KMS-11 (cell line): ENCODE measurements at regions not wholly inside any gene's neighbourhood (a gene's known extent, or its start where the extent isn't known, plus 50 kb on each side); places are given as distances from the start of the nearest gene placed in this dataset.

ENCODE experiments used
- H2AFZ ChIP-seq: fragments of 200-600 bp; sonication (generic); 2 replicates; pipeline ENCODE4 v1.6.1; 2016; ENCODE audit warnings: antibody characterized with exemption, mixed run types, low read depth
- H3K27ac ChIP-seq: fragments of 200-600 bp; sonication (generic); 2 replicates; pipeline ENCODE4 v1.6.1; 2016; ENCODE audit warnings: mild to moderate bottlenecking, mixed run types
- H3K27me3 ChIP-seq: fragments of 200-600 bp; sonication (generic); 2 replicates; pipeline ENCODE4 v1.6.1; 2017; ENCODE audit warnings: mild to moderate bottlenecking, low read depth, mixed run types, moderate library complexity; ENCODE audit not compliant: insufficient read depth
- H3K36me3 ChIP-seq: fragments of 200-600 bp; sonication (generic); 2 replicates; pipeline ENCODE4 v1.6.1; 2017; ENCODE audit warnings: mild to moderate bottlenecking, mixed run types; ENCODE audit not compliant: insufficient read depth
- H3K4me1 ChIP-seq: fragments of 200-600 bp; sonication (generic); 2 replicates; pipeline ENCODE4 v1.6.1; 2016; ENCODE audit warnings: mild to moderate bottlenecking, low read depth, mixed run types; ENCODE audit not compliant: poor library complexity, severe bottlenecking
- H3K4me2 ChIP-seq: fragments of 200-600 bp; sonication (generic); 2 replicates; pipeline ENCODE4 v1.7.0; 2016; ENCODE audit warnings: mild to moderate bottlenecking, mixed run types
- H3K4me3 ChIP-seq: fragments of 200-600 bp; sonication (generic); IDR thresholded peaks from 2 replicates; pipeline ENCODE4 v1.6.1; 2017; ENCODE audit warnings: low read depth, low read length, mixed read lengths; ENCODE audit not compliant: insufficient read depth
- H3K79me2 ChIP-seq: fragments of 200-600 bp; sonication (generic); 2 replicates; pipeline ENCODE4 v1.6.1; 2016; ENCODE audit warnings: low read depth, mixed run types; ENCODE audit not compliant: insufficient read depth
- H3K9ac ChIP-seq: fragments of 200-600 bp; sonication (generic); 2 replicates; pipeline ENCODE4 v1.6.1; 2016; ENCODE audit warnings: mild to moderate bottlenecking, mixed run types
- H4K20me1 ChIP-seq: fragments of 200-600 bp; sonication (generic); 2 replicates; pipeline ENCODE4 v1.6.1; 2016; ENCODE audit warnings: mild to moderate bottlenecking, mixed run types; ENCODE audit not compliant: insufficient read depth
- CTCF ChIP-seq: fragments of 200-600 bp; sonication (generic); conservative IDR thresholded peaks from 2 replicates; pipeline ENCODE4 v1.6.1; 2017; ENCODE audit warnings: low read depth, mild to moderate bottlenecking, antibody characterized with exemption, low read length, moderate library complexity, mixed read lengths

- Histone ChIP-seq H3K27me3 (no peaks in the 10 kb centered on the region), H3K36me3 (no peaks in the 10 kb centered on the region), H3K9ac (no peak overlapping the region), H3K79me2 (no peaks in the 10 kb centered on the region), H4K20me1 (no peaks in the 10 kb centered on the region), H3K27ac (no peak overlapping the region), H3K4me1 (no peaks in the 10 kb centered on the region), H2AFZ (no peak overlapping the region), H3K4me3 (no peak overlapping the region), H3K4me2 (no peak overlapping the region)
- no peak for TF ChIP-seq CTCF
Observed at GRCh38 chr13:79084802-79085424, 321.1 kb downstream of the RBM26 start.

- no peak overlapping the region for H3K27ac ChIP-seq
- H2AFZ ChIP-seq: no peak overlapping the region
- no peaks in the 10 kb centered on the region for H4K20me1 ChIP-seq
- no peak overlapping the region for H3K9ac ChIP-seq
- no peak overlapping the region for H3K4me2 ChIP-seq
- H3K27me3 ChIP-seq: no peaks in the 10 kb centered on the region
- no peak for TF ChIP-seq CTCF
- no peaks in the 10 kb centered on the region for H3K79me2 ChIP-seq
- H3K4me3 ChIP-seq: no peak overlapping the region
- no peaks in the 10 kb centered on the region for H3K36me3 ChIP-seq
- no peaks in the 10 kb centered on the region for H3K4me1 ChIP-seq
Observed at GRCh38 chr13:79081942-79082341, 324.1 kb downstream of the RBM26 start.

GRCh38 chr13:79079351-79079839 is 326.7 kb downstream of the RBM26 start:
- no peak overlapping the region for H3K9ac ChIP-seq
- H3K4me1 ChIP-seq: no peaks in the 10 kb centered on the region
- no peak overlapping the region for H2AFZ ChIP-seq
- H3K27ac ChIP-seq: no peak overlapping the region
- H4K20me1 ChIP-seq: no peaks in the 10 kb centered on the region
- no peak overlapping the region for H3K4me2 ChIP-seq
- no peaks in the 10 kb centered on the region for H3K27me3 ChIP-seq
- TF ChIP-seq CTCF: no peak
- no peaks in the 10 kb centered on the region for H3K79me2 ChIP-seq
- no peaks in the 10 kb centered on the region for H3K36me3 ChIP-seq
- H3K4me3 ChIP-seq: no peak overlapping the region

GRCh38 chr13:79075703-79076102 is 330.4 kb downstream of the RBM26 start:
- no peak for TF ChIP-seq CTCF
- no peak overlapping the region for H2AFZ ChIP-seq
- no peak overlapping the region for H3K4me2 ChIP-seq
- H3K79me2 ChIP-seq: no peaks in the 10 kb centered on the region
- no peaks in the 10 kb centered on the region for H3K36me3 ChIP-seq
- no peaks in the 10 kb centered on the region for H3K27me3 ChIP-seq
- no peak overlapping the region for H3K27ac ChIP-seq
- no peak overlapping the region for H3K4me3 ChIP-seq
- H3K4me1 ChIP-seq: no peaks in the 10 kb centered on the region
- H4K20me1 ChIP-seq: no peaks in the 10 kb centered on the region
- H3K9ac ChIP-seq: no peak overlapping the region
